HG03571 (cell line): ENCODE measurements at regions not wholly inside any gene's neighbourhood (a gene's known extent, or its start where the extent isn't known, plus 50 kb on each side); places are given as distances from the start of the nearest gene placed in this dataset.
"Not testable (repeated sequence)": the region's sequence is repeated elsewhere in the genome, so short reads cannot be mapped to it uniquely, and the experiment has no call there.

Source experiments
- ATAC-seq: cut with Tn5 transposase; IDR thresholded peaks from one replicate; pipeline ENCODE4 v1.9.1; 2021; ENCODE audit not compliant: unreplicated experiment

GRCh38 chr5:120306303-120306702, 157.8 kb upstream of the PRR16 start:
- no peak for ATAC-seq

- no peak for ATAC-seq
These were observed 149.9 kb upstream of the PRR16 start for GRCh38 chr5:120314191-120314590.

DNA sequence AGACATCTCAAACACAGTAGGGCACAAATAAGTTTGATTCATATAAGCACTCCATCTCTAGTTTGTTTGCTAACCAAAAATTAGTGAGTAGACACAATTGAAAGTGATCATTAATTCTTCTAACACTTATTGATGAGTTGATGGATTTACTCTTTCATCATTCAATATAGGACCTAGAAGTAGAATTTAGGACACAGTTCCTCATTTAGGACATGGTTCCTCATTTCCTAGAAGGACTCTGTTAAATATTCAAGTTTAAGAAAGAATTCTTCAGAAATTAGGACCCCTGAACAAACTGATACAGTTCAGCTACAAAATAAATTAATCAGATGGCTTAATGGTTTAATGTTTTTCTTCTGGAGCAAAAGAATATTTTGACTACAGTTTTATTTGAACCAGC, 143.5 kb upstream of the PRR16 start:
- no peak for ATAC-seq

DNA sequence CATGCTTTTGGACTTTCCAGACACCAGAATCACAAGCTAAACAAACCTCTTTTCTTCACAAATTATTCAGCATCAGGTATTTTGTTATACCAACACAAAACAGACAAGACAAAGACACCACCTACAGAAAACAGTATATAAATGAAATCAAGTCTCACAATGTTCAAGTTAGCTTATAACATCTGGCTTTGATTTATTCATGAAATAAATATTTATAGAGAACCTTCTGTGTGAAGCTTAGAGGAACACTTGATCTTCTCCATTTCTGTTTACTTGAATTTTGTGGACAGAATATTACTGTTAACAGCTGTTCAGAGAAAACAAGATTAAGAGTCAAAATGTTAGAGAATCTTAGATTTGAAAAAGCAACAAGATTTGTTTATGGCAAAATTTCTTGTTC, 137.4 kb upstream of the PRR16 start:
- ATAC-seq: no peak

- no peak for ATAC-seq
These were observed 136.9 kb upstream of the PRR16 start for GRCh38 chr5:120327180-120327579.

- ATAC-seq: no peak
These were observed 135.0 kb upstream of the PRR16 start for GRCh38 chr5:120329095-120329494.

DNA sequence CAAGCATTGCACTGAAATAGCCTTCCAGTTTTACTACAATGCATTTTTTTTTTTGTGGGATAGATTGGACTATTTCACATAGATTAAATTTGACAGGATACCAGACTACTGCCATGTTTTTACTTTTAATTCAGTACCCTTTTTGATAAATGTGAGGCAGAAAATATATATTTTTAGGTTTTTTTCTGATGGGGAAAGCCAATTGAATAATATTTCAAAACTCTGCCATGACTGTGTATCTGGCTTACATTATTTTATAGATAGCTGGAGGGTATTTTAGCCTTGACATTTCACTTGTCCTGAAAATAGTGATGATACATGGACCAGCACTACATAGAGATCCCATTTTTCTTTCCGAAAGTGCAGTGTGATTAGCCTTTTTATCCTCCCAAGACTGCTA, 133.5 kb upstream of the PRR16 start:
- ATAC-seq: no peak

DNA sequence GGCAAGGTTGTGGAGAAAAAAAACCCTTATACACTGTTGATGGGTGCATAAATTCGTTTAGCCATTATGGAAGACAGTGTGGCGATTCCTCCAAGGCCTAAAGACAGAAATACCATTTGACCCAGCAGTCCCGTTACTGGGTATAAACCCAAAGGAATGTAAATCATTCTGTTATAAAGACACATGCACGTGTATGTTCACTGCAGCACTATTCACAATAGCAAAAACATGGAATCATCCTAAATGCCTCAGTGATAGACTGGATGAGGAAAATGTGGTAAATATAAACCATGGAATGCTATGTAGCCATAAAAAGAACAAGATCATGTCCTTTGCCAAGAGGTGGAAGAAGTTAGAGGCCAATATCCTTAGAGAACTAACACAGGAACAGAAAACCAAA, 119.9 kb upstream of the PRR16 start:
- no peak for ATAC-seq

- no peak for ATAC-seq
These were observed 118.2 kb upstream of the PRR16 start for GRCh38 chr5:120345947-120346346.

DNA sequence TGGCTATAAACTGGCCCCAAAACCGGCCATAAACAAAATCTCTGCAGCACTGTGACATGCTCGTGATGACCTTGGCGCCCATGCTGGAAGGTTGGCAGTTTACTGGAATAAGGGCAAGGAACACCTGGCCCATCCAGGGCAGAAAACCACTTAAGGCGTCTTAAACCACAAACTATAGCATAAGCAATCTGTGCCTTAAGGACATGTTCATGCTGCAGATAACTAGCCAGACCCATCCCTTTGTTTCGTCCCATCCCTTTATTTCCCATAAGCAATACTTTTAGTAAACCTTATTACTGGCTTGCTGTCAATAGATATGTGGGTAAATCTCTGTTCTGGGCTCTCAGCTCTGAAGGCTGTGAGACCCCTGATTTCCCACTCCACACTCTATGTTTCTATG, 113.0 kb upstream of the PRR16 start:
- ATAC-seq: not testable (repeated sequence)

DNA sequence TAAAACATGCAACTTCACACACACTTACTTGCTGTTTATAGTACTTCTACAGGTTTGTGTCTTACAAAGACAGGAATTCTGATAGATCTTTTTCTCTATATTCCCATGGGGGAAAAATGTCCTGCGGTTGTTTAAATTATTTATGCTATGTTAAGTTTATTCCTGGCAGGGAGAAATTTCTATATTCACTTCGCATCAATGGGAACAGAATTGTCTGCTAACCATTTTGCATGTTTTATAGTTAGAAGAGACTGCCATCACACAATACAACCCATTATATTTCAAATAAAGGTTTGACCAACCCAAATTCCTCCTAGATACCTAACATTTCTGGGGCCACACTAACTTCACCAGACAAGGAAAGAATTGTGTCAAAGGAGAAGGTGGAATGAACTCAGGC, 110.0 kb upstream of the PRR16 start:
- ATAC-seq: no peak

DNA sequence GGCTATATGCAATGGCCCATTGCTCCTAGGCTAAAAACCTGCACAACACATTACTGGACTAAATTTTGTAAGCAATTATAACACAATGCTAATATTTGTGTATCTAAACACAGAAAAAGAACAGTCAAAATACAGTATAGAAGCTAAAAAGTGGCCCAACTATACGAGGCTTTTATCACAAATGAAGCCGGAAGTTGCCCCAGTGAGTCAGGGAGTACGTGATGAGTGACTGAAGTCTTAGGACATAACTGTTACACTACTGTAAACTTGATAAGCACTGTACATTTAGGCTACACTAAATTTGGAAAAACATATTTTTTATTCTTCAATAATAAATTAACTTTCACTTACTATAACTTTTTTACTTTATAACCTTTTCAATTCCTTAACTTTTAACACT, 105.2 kb upstream of the PRR16 start:
- ATAC-seq: no peak

DNA sequence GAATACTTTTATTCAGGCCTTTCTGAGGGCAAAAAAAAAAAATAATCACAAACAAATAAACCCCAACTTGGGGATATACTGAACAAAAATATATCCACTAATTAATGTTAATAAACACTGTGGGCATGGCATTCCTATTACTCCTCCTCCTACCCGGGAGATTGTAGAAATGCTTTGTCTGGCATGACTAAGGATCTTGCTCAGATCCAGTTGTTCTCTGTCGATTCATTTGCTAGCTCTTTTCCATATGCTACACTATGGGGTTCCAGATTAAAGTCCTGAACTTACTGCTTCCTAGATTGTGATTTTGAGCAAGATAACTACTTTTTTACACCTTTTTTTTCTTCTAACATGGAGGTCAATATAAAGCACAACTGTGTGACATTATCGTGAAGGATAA, 102.2 kb upstream of the PRR16 start:
- no peak for ATAC-seq

GRCh38 chr5:120362426-120362825, 101.7 kb upstream of the PRR16 start:
- ATAC-seq: no peak

GRCh38 chr5:120365656-120366446, 98.2 kb upstream of the PRR16 start:
- no peak for ATAC-seq

DNA sequence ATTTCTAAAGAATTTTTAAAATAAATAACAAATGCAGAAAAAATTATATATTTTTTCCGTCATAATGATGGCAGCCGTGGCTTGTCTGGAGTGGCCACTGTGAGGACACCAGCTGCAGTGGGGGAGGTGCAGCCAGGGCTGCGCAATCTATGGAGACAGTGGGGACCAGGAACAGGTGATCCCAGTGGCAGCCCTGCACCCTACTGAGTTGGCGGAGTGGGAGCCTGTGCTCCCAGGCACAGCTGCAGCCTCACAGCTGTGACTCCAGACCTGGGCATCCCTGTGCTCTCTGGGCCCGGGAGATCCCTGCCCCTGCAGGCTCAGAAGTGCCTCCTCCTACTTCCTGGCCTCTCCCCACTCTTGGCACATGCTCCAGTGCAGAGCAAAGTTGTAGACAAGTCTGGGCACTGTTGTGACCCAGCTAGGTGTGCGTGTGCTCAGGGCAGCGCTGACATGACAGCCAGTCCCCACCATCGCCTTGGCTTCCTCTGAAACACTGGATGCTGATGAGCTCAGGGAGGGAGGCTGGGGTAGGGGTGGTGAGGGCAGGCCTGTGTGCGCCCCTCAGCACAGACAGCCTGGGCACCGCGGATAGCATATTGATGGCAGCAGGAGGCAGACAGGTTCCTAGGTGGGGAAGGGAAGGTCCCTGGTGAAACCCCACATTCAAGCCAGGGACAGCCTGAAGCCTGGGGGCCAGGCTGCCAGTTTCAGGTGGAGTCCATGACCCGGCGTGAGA, 96.0 kb upstream of the PRR16 start:
- no peak for ATAC-seq

GRCh38 chr5:120368923-120369715, 95.0 kb upstream of the PRR16 start:
- no peak for ATAC-seq

- ATAC-seq: no peak
These were observed 91.2 kb upstream of the PRR16 start for GRCh38 chr5:120372899-120373298.

DNA sequence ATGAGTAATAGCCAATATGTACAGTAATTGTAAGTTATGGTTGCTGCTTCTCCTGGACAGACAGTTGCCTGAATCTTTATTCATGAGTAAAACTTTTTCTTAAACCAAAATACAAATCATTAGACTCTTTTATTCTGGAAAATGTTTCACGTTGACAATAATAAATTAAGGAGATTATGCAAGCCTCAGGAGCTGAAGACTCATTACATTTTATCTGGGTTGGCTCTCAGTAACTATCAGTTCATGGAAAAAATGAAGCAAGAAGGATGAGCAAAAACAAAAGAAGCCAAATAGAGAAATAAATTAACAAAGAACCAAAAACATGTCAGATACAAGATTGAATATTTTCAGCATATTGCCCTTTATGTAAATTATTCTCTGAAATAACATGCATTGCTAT, 88.9 kb upstream of the PRR16 start:
- ATAC-seq: no peak

DNA sequence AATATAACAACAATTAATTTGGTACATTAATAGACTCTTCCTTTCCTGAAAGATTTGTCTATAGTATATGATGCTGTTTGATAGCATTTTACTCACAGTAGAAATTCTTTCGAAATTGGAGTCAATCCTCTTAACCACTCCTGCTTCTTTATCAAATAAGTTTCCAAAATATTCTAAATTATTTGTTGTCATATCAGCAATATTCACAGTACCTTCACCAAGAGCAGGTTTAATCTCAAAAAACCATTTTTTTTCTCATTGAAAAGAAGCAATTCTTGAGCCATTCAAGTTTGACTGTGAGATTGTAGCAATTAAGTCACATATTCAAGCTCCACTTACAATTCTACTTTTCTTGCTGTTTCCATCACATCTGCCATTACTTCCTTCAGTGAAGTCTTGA, 83.5 kb upstream of the PRR16 start:
- ATAC-seq: no peak

DNA sequence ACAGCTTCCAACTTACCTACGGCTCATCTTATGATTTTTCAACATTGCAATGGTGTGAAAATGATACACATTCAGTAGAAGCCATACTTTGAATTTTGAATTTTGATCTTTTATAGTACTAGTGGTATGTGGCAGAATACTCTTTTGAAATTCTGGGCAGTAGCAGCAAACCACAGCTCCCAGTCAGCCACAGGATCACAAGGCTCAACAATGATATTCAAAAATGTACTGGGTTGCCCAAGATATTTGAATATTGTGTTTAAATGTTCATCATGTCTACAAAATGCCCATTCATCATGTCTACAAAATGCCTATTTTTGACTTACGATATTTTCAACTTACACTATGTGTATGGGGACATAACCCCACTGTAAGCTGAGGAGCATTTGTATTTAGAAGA, 81.3 kb upstream of the PRR16 start:
- ATAC-seq: no peak

DNA sequence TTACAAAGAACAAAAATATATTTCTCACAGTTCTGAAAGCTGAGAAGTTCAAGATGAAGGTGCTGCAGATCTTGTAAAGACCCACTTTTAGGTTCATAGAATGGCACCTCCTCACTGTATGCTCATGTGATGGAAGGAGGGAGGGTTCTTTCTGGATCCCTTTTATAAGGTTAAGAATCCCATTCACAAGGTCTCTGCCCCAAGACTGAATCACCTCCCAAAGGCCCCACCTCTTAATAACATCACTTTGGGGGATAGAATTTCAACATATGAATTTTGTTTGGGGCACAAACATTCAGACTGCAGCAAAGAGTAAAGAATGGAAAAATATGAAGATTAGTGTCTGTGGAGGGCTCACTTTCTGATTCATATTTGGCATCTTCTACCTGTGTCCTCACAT, 77.1 kb upstream of the PRR16 start:
- no peak for ATAC-seq
